T-cell (primary cell): ENCODE measurements at regions not wholly inside any gene's neighbourhood (a gene's known extent, or its start where the extent isn't known, plus 50 kb on each side); places are given as distances from the start of the nearest gene placed in this dataset.

ENCODE experiments used
- ATAC-seq, 4 experiments: fragments of 200-7000 bp in 3 of 4; fragments of 150-1000 bp in 1 of 4; cut with Tn5 transposase; replicated peaks in 1 of 4; 1 replicate in 3 of 4; 2 replicates in 1 of 4; pipeline ENCODE4 v1.10.0; 2021; ENCODE audit warnings: moderate library complexity in 3 of 4, mild to moderate bottlenecking in 2 of 4, moderate number of reproducible peaks in 1 of 4
- CTCF ChIA-PET, 2 donors: fragments of 300-600 bp; sonication (Branson Sonifier 250); formaldehyde crosslinking; loops; one replicate each; lab custom pipeline; 2022; ENCODE audit warnings: antibody characterized with exemption in 2 of 2; lab: Charles Lee
- POLR2A ChIA-PET, 2 donors: fragments of 300-600 bp; sonication (Branson Sonifier 250); formaldehyde crosslinking; loops; one replicate each; lab custom pipeline; 2022; ENCODE audit warnings: antibody characterized with exemption in 2 of 2; lab: Charles Lee
- DNase-seq, 35 experiments: peaks; one replicate each; pipeline versions ENCODE4 v3.0.0 to v3.0.0-alpha.2; 2013 to 2023
- H3K27ac ChIP-seq: one replicate; pipeline ENCODE4 v1.5.1; 2013; ENCODE audit warnings: low read length
- H3K27me3 ChIP-seq, 2 experiments: replicated peaks in 1 of 2; 1 replicate in 1 of 2; 2 replicates in 1 of 2; pipeline versions ENCODE4 v1.6.1 to v1.7.0; 2013; ENCODE audit warnings: low read length in 1 of 2, mixed read lengths in 1 of 2; ENCODE audit not compliant: control insufficient read depth in 2 of 2, insufficient read depth in 2 of 2; ENCODE audit errors: extremely low read depth in 1 of 2
- H3K36me3 ChIP-seq, 2 donors: 1 replicate in 1 of 2; 2 replicates in 1 of 2; pipeline versions ENCODE4 v1.6.1 to v1.7.0; 2013; ENCODE audit warnings: low read length in 1 of 2; ENCODE audit not compliant: control insufficient read depth in 2 of 2, insufficient read depth in 1 of 2; ENCODE audit errors: extremely low read depth in 1 of 2
- H3K4me1 ChIP-seq, 2 experiments: 1 replicate in 1 of 2; 2 replicates in 1 of 2; pipeline versions ENCODE4 v1.6.1 to v1.7.0; 2013; ENCODE audit warnings: low read length in 2 of 2, mixed read lengths in 1 of 2; ENCODE audit not compliant: insufficient read depth in 2 of 2, control insufficient read depth in 1 of 2; ENCODE audit errors: extremely low read depth in 1 of 2
- H3K4me3 ChIP-seq, 2 donors: 1 replicate in 1 of 2; 2 replicates in 1 of 2; pipeline versions ENCODE4 v1.5.1 to v1.7.0; 2013; ENCODE audit warnings: mild to moderate bottlenecking in 2 of 2, low read length in 1 of 2, moderate library complexity in 1 of 2; ENCODE audit not compliant: control insufficient read depth in 1 of 2; ENCODE audit errors: extremely low read depth in 1 of 2
- H3K9me3 ChIP-seq: 2 replicates; pipeline ENCODE4 v1.7.0; 2013
- H3K27ac Mint-ChIP-seq, 2 donors: one replicate each; pipeline ENCODE4 v1.8.0; 2020 to 2021; ENCODE audit warnings: mild to moderate bottlenecking in 2 of 2, mixed read lengths in 2 of 2
- H3K27me3 Mint-ChIP-seq, 2 donors: one replicate each; pipeline ENCODE4 v1.8.0; 2021 to 2022; ENCODE audit warnings: mixed read lengths in 2 of 2
- H3K36me3 Mint-ChIP-seq: one replicate; pipeline ENCODE4 v1.8.0; 2021; ENCODE audit warnings: mixed read lengths
- H3K4me1 Mint-ChIP-seq, 3 donors: one replicate each; pipeline ENCODE4 v1.8.0; 2020 to 2022; ENCODE audit warnings: mixed read lengths in 3 of 3, mild to moderate bottlenecking in 1 of 3
- H3K4me3 Mint-ChIP-seq, 3 donors: one replicate each; pipeline ENCODE4 v1.8.0; 2020 to 2022; ENCODE audit warnings: mild to moderate bottlenecking in 3 of 3, mixed read lengths in 3 of 3, moderate library complexity in 3 of 3
- H3K9me3 Mint-ChIP-seq, 3 donors: one replicate each; pipeline ENCODE4 v1.8.0; 2020 to 2022; ENCODE audit warnings: mixed read lengths in 3 of 3
- WGBS: methylation state at CpG from one replicate; pipeline ENCODE4 v1.1.5; 2013; ENCODE audit warnings: missing lambda C conversion rate; ENCODE audit not compliant: insufficient coverage; 5-methylcytosine and 5-hydroxymethylcytosine counted together

DNA sequence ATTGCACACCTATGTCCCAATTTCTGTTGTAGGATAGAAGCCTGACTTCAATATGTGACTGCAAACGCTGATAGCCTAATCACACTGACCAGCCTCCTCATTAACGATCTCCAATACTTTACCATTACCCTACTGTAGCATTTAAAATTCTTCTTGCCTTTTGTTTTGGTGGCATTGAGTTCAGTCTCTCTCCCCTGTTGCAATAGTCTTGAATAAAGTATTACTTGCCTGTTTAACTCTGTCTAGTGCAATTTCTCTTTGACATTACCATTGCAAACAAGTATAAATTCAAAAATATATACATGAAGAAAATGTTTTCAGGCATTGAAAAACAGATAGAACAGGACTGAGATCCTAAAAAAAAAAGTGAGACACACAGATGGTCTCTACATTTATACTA, 649.1 kb upstream of the B3GAT1 start:
- H3K4me1 Mint-ChIP-seq: no peaks in the 10 kb centered on the region
- H3K36me3 Mint-ChIP-seq: no peaks in the 10 kb centered on the region
- CTCF ChIA-PET: no interaction called here

DNA sequence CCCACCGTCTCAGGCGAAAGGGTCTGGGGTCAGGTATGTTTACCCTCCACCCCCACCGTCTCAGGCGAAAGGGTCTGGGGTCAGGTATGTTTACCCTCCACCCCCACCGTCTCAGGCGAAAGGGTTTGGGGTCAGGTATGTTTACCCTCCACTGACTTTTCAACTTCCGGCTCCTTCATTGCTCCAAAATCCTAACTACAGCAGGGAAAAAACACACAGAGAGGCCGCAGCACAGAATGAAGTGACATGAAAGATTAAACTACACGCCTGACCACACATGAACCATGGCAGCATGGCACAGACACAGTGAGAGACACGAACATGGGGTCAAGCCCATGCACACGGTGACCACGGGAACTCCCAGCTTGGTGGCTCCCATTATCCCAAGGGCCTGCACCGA, 634.9 kb upstream of the B3GAT1 start:
- H3K9me3 Mint-ChIP-seq: no peaks in the 10 kb centered on the region
- H3K36me3 Mint-ChIP-seq: no peaks in the 10 kb centered on the region
- POLR2A ChIA-PET: no interaction called here
- Histone ChIP-seq H3K36me3 (no peaks in the 10 kb centered on the region), H3K27me3 (peaks cover 0 to 35% of the 10 kb centered on the region in 2 experiments), H3K27ac (no peak overlapping the region), H3K4me3 (no peak overlapping the region), H3K4me1 (no peaks in the 10 kb centered on the region), H3K9me3 (no peaks in the 10 kb centered on the region)
- H3K4me1 Mint-ChIP-seq: no peaks in the 10 kb centered on the region
- ATAC-seq: no peak
- CTCF ChIA-PET: no interaction called here
- H3K27ac Mint-ChIP-seq: no peak overlapping the region
- WGBS: 88% methylated on average over 8 of the region's 13 CpGs
- H3K27me3 Mint-ChIP-seq: peaks cover 15 to 16% of the 10 kb centered on the region in 2 donors
- H3K4me3 Mint-ChIP-seq: no peak overlapping the region
- DNase-seq: no peak

More for the DNA sequence above, 649.1 kb upstream of the B3GAT1 start:
- no peak overlapping the region for H3K4me3 Mint-ChIP-seq
- peaks cover 19 to 22% of the 10 kb centered on the region in 2 donors for H3K27me3 Mint-ChIP-seq
- Histone ChIP-seq H3K27ac (no peak overlapping the region), H3K36me3 (no peaks in the 10 kb centered on the region), H3K4me1 (no peaks in the 10 kb centered on the region), H3K27me3 (peaks cover 0 to 8% of the 10 kb centered on the region in 2 experiments), H3K9me3 (no peaks in the 10 kb centered on the region), H3K4me3 (no peak overlapping the region)
- peaks cover 19 to 27% (median 22%) of the 10 kb centered on the region in 3 donors for H3K9me3 Mint-ChIP-seq
- POLR2A ChIA-PET: no interaction called here
- ATAC-seq (no peak), DNase-seq (no peak)
- no CpG with 5 or more reads among the region's 2 CpGs for WGBS
- no peak overlapping the region for H3K27ac Mint-ChIP-seq

DNA sequence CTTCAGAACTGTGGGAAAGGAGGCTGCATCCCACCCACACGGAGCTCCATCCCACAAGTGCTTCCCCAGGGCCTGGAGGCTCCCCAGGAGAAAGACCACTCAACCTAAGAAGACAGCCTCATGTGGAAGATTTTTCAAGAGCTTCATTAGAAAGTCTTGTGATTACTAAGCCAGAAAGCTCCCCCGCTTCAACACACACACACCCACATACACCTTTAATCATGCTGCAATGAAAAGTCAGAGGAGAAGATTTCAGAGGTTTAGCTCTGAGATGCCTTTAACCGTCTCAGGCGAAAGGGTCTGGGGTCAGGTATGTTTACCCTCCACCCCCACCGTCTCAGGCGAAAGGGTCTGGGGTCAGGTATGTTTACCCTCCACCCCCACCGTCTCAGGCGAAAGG, 634.5 kb upstream of the B3GAT1 start:
- H3K27me3 ChIP-seq: peaks cover 0 to 35% of the 10 kb centered on the region in 2 experiments
- Mint-ChIP-seq H3K27me3 (peaks cover 11 to 14% of the 10 kb centered on the region in 2 donors), H3K36me3 (no peaks in the 10 kb centered on the region), H3K27ac (no peak overlapping the region), H3K9me3 (no peaks in the 10 kb centered on the region), H3K4me3 (no peak overlapping the region), H3K4me1 (no peaks in the 10 kb centered on the region)
- H3K9me3 ChIP-seq: no peaks in the 10 kb centered on the region
- no CpG with 5 or more reads among the region's 8 CpGs for WGBS
- ATAC-seq: no peak
- DNase-seq: no peak
- ChIA-PET CTCF (no interaction called here), POLR2A (no interaction called here)
- no peak overlapping the region for H3K27ac ChIP-seq
- H3K4me3 ChIP-seq: no peak overlapping the region
- H3K36me3 ChIP-seq: no peaks in the 10 kb centered on the region
- H3K4me1 ChIP-seq: no peaks in the 10 kb centered on the region

DNA sequence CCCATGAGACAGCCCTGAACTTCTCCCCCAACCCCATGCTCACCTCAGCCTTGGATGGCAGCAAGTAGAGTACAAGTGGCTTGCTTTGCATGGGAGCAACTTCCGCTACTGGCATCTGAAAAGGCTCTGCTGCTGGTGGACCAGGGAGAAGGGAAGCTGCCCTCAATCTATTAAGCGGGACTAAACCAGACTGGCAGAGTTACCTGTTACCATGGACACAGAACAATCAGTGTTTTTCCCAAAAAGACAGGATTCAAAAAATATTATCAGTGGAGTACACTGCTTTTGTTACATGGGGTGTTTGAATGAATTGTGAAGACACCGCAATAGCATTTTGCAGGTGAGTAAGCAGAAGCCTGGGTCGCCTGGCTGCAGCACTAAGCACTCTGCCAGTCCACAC, 631.4 kb upstream of the B3GAT1 start:
- no peak overlapping the region for H3K4me3 Mint-ChIP-seq
- H3K9me3 ChIP-seq: no peaks in the 10 kb centered on the region
- H3K4me3 ChIP-seq: no peak overlapping the region
- peaks cover 7 to 15% of the 10 kb centered on the region in 2 donors for H3K27me3 Mint-ChIP-seq
- no peaks in the 10 kb centered on the region for H3K36me3 Mint-ChIP-seq
- DNase-seq (no peak), ATAC-seq (no peak)
- H3K27ac Mint-ChIP-seq: no peak overlapping the region
- 75% methylated on average over 2 of the region's 4 CpGs for WGBS
- H3K4me1 ChIP-seq: no peaks in the 10 kb centered on the region
- no peaks in the 10 kb centered on the region for H3K4me1 Mint-ChIP-seq
- ChIA-PET CTCF (no interaction called here), POLR2A (no interaction called here)
- no peak overlapping the region for H3K27ac ChIP-seq
- peaks cover 0 to 1% (median 0%) of the 10 kb centered on the region in 3 donors for H3K9me3 Mint-ChIP-seq
- no peaks in the 10 kb centered on the region for H3K36me3 ChIP-seq
- H3K27me3 ChIP-seq: peaks cover 0 to 33% of the 10 kb centered on the region in 2 experiments

DNA sequence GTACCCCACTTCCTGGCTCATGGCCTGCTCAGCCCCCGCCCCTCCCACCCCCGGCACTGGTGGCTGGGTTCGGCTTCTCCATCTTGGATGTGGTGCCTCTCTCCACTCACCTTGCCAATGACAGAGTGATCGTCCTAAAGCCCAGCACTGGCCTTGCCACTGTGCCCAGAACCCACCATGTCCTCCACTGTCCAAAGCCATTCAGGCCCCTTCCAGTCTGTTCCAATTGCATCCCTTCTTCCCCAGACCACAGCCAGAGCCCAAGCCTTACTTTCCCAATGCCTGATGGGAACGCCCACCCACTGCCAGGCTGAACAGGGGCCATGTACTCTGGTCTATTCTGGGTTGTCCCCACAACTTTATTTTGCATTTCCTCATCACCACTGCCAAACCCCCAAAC, 625.8 kb upstream of the B3GAT1 start:
- no peaks in the 10 kb centered on the region for H3K36me3 Mint-ChIP-seq
- Histone ChIP-seq H3K4me1 (no peaks in the 10 kb centered on the region), H3K4me3 (no peak overlapping the region), H3K36me3 (no peaks in the 10 kb centered on the region), H3K9me3 (no peaks in the 10 kb centered on the region), H3K27me3 (peaks cover 0 to 24% of the 10 kb centered on the region in 2 experiments), H3K27ac (no peak overlapping the region)
- H3K9me3 Mint-ChIP-seq: peaks cover 0 to 6% (median 0%) of the 10 kb centered on the region in 3 donors
- no peak overlapping the region for H3K27ac Mint-ChIP-seq
- ATAC-seq (no peak), DNase-seq (no peak)
- H3K27me3 Mint-ChIP-seq: peaks cover 15 to 17% of the 10 kb centered on the region in 2 donors
- 76% methylated on average over 4 of the region's 5 CpGs for WGBS
- ChIA-PET POLR2A (no interaction called here), CTCF (no interaction called here)
- no peaks in the 10 kb centered on the region for H3K4me1 Mint-ChIP-seq
- H3K4me3 Mint-ChIP-seq: no peak overlapping the region

DNA sequence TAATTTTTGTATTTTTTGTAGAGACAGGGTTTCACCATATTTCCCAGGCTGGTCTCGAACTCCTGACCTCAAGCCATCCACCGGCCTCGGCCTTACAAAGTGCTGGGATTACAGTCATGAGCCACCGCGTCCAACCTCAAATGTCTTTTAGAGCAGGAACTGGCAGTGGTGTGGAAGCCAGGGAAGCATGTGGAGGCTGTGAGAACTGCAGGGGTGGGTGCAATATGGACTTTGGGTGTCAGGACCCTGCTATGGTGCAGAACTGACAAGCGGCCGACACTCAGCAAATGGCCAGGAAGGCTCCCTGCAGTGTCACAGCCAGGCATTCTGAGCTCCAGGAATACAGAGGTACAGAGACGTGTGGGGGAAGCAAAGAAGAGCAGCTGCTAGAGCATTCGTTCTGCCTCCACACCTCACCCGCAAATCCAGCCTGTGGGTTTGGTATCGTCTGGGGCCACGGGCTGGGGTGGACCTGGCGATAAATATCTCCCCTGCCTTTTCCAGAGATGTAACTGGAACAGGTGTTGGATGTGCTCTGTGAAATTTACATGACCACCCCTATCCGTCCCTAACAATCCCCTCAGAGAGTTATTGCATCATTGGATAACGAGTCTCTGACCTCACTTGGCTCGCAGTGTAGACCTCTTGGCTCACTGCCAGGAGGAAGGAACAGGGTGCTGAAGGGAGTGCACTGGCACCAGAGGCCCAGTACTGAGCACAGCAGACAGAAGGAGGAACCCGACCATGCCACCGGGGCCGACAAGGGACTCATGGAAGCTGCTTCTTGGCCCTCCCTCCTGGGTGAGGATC, 624.7 kb upstream of the B3GAT1 start:
- H3K9me3 Mint-ChIP-seq: peaks cover 0 to 6% (median 0%) of the 10 kb centered on the region in 3 donors

More for the DNA sequence above, 624.7 kb upstream of the B3GAT1 start:
- Mint-ChIP-seq H3K27ac (no peak overlapping the region), H3K4me3 (no peak overlapping the region), H3K27me3 (peaks cover 22% of the 10 kb centered on the region in 2 donors), H3K4me1 (no peaks in the 10 kb centered on the region), H3K36me3 (no peaks in the 10 kb centered on the region)
- H3K4me3 ChIP-seq: no peak overlapping the region
- ChIA-PET CTCF (no interaction called here), POLR2A (no interaction called here)
- no peak for DNase-seq
- peaks cover 0 to 29% of the 10 kb centered on the region in 2 experiments for H3K27me3 ChIP-seq
- WGBS: 90% methylated on average over 15 of the region's 19 CpGs
- no peak for ATAC-seq
- H3K4me1 ChIP-seq: no peaks in the 10 kb centered on the region
- H3K9me3 ChIP-seq: no peaks in the 10 kb centered on the region
- H3K36me3 ChIP-seq: no peaks in the 10 kb centered on the region
- H3K27ac ChIP-seq: no peak overlapping the region
